Body of pancreas (tissue), 4 donors: ENCODE measurements at regions not wholly inside any gene's neighbourhood (a gene's known extent, or its start where the extent isn't known, plus 50 kb on each side); places are given as distances from the start of the nearest gene placed in this dataset.

Experiments used
- ATAC-seq: fragments of 150-250 bp; one replicate; pipeline ENCODE4 v1.9.1; 2016
- DNase-seq, 4 donors: peaks; one replicate each; pipeline ENCODE4 v3.0.0-alpha.2; 2019
- H3K27ac ChIP-seq, 4 donors: fragments of 200-600 bp; sonication (generic); 1 replicate in 3 of 4; 2 replicates in 1 of 4; pipeline versions ENCODE4 v1.5.1 to v1.6.1; 2016 to 2019; ENCODE audit warnings: mild to moderate bottlenecking in 1 of 4, mixed read lengths in 1 of 4, moderate library complexity in 1 of 4
- H3K27me3 ChIP-seq, 2 donors: fragments of 200-600 bp; sonication (generic); one replicate each; pipeline ENCODE4 v1.6.0; 2016; ENCODE audit warnings: mild to moderate bottlenecking in 1 of 2
- H3K36me3 ChIP-seq, 2 donors: fragments of 200-600 bp; sonication (generic); replicated peaks in 1 of 2; 2 replicates each; pipeline ENCODE4 v1.5.1; 2016; ENCODE audit warnings: low read depth in 2 of 2; ENCODE audit not compliant: insufficient read depth in 1 of 2
- H3K4me1 ChIP-seq: fragments of 200-600 bp; sonication (generic); one replicate; pipeline ENCODE4 v1.6.0; 2016
- H3K4me3 ChIP-seq, 2 donors: fragments of 200-600 bp; sonication (generic); 1 replicate in 1 of 2; 2 replicates in 1 of 2; pipeline ENCODE4 v1.5.1; 2016 to 2019
- H3K9me3 ChIP-seq, 3 donors: fragments of 200-600 bp; sonication (generic); 1 replicate in 2 of 3; 2 replicates in 1 of 3; pipeline ENCODE4 v1.5.1; 2016
- POLR2A ChIP-seq, 3 donors: fragments of 450-650 bp; IDR thresholded peaks; one replicate each; pipeline ENCODE4 v1.6.1; 2016; ENCODE audit warnings: antibody characterized with exemption in 3 of 3, mild to moderate bottlenecking in 2 of 3
- WGBS, 2 donors: methylation state at CpG; one replicate each; pipeline ENCODE4 v1.1.5; 2017; 5-methylcytosine and 5-hydroxymethylcytosine counted together
- intact Hi-C: fragments of 100-400 bp; cut with DNase I; formaldehyde crosslinking; loops from one replicate; pipeline ENCODE4 v1.15.1; 2023
- TF ChIP-seq, protein P1 (sequence below), 7 experiments: fragments of 450-650 bp in 4 of 7; fragments of 200-600 bp in 3 of 7; sonication (generic) in 3 of 7; IDR thresholded peaks; one replicate each; pipeline ENCODE4 v1.5.1; 2016 to 2019; ENCODE audit warnings: antibody characterized with exemption in 7 of 7

GRCh38 chr4:123853651-123854050 lies 457.1 kb downstream of the SPRY1 start:
- intact Hi-C loops, result no loop called here
- Histone ChIP-seq H3K9me3 (no peaks in the 10 kb centered on the region), H3K4me3 (no peak overlapping the region), H3K27ac (no peak overlapping the region), H3K4me1 (no peaks in the 10 kb centered on the region), H3K27me3 (no peaks in the 10 kb centered on the region), H3K36me3 (no peaks in the 10 kb centered on the region)
- TF ChIP-seq, protein P1, sequence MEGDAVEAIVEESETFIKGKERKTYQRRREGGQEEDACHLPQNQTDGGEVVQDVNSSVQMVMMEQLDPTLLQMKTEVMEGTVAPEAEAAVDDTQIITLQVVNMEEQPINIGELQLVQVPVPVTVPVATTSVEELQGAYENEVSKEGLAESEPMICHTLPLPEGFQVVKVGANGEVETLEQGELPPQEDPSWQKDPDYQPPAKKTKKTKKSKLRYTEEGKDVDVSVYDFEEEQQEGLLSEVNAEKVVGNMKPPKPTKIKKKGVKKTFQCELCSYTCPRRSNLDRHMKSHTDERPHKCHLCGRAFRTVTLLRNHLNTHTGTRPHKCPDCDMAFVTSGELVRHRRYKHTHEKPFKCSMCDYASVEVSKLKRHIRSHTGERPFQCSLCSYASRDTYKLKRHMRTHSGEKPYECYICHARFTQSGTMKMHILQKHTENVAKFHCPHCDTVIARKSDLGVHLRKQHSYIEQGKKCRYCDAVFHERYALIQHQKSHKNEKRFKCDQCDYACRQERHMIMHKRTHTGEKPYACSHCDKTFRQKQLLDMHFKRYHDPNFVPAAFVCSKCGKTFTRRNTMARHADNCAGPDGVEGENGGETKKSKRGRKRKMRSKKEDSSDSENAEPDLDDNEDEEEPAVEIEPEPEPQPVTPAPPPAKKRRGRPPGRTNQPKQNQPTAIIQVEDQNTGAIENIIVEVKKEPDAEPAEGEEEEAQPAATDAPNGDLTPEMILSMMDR (IDR thresholded peaks at IDR 0.05), result no peak
- TF ChIP-seq POLR2A (IDR thresholded peaks at IDR 0.05), result no peak
- ATAC-seq (no peak), DNase-seq (no peak)
- WGBS, 2 donors, result 91 to 95% methylated on average over 3 of the region's 3 CpGs

DNA sequence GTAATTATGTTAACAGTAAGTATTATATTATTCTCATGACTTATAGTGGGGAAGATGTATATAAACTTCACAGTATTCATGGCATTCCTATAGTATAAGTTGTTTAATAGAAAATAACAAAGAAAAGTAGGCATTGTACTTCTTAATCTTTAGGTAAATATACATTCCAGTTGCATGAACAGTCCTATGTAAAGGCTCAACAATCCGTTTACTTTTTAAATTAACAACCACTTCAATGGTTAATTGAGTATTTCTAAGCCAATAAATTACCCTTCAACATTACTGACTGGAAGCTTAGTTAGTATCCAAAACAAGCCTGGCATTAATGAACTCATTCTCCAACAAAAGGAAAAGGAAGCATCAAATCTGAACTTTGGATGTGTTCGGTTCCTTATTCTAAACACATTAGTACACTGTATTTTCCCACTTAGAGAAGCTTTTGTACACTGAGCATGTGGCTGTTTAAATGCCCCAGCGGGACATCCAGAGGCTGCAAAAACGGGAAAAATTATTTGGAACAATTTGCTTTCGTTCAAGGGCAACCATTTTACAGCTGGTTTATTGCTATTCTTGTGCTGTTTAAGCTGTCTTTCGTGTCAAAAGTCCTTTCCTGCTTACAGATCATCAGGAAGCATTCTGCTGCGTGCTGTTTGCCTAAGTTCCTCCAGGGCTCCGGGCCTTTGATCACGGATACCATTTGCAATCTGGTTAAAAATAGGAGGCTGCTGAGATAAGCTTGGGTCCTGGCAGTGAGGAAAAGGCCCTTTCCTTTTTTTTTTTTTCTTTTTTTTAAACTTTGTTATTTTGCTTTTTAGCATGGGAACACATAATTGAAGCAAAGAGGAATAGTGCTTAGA lies 460.3 kb downstream of the SPRY1 start:
- Histone ChIP-seq H3K4me3 (no peak overlapping the region), H3K4me1 (no peaks in the 10 kb centered on the region), H3K9me3 (no peaks in the 10 kb centered on the region), H3K27me3 (no peaks in the 10 kb centered on the region), H3K36me3 (no peaks in the 10 kb centered on the region), H3K27ac (no peak overlapping the region)
- intact Hi-C loops, result no loop called here
- WGBS, 2 donors, result 22 to 35% methylated on average over 9 of the region's 9 CpGs
- ATAC-seq (peak; percentile 40), DNase-seq (peak in 3 of 4 donors; percentile 14 to 32 (median 26))
- TF ChIP-seq, protein P1 (IDR thresholded peaks at IDR 0.05), result peak in 1 of 7 experiments; percentile 20
- no peak for TF ChIP-seq POLR2A (IDR thresholded peaks at IDR 0.05)

DNA sequence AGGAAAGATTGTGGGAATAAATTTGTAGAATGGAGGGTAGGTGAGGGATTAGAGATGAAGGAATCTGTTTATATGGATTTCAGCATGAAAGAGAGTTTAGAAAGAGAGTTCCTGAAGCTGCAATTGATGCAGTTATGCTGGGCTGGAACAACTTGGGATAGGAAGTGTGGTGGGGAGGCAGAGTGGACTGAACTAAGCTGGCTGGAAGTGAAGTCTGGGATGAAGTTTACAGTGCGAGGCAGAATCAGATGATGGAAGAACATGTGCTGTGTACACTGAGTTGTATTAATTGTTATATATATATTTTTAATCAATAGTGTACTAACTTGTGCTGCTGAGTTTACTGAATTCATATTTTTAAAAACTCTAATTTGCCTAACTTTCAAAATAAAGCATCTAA lies 461.9 kb downstream of the SPRY1 start:
- Histone ChIP-seq H3K9me3 (no peaks in the 10 kb centered on the region), H3K4me1 (no peaks in the 10 kb centered on the region), H3K27me3 (no peaks in the 10 kb centered on the region), H3K4me3 (no peak overlapping the region), H3K36me3 (no peaks in the 10 kb centered on the region), H3K27ac (no peak overlapping the region)
- intact Hi-C loops, result no loop called here
- WGBS, 2 donors, result 82 to 88% methylated on average over 1 of the region's 1 CpG
- no peak for TF ChIP-seq POLR2A (IDR thresholded peaks at IDR 0.05)
- TF ChIP-seq, protein P1 (IDR thresholded peaks at IDR 0.05), result no peak
- DNase-seq (no peak), ATAC-seq (no peak)

DNA sequence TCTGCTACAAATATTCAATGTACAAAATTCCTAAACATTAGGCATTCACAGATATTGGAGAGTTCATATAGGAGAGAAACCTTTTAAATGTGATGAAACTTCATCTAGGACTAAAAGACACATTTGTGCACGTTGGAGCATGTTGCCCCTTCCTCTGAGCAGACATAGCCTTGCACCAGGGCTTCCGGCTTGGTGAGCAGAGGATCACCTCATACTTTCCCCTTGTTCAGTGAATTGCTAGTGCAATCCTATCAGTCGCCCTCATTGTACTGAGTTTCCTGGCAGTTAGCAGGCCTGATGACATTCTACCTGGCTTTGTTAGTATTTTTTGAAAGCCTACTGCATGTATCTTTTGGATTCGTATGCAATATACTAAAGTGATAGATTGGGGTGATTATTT lies 466.2 kb downstream of the SPRY1 start:
- H3K36me3 ChIP-seq, result no peaks in the 10 kb centered on the region
- TF ChIP-seq, protein P1 (IDR thresholded peaks at IDR 0.05), result no peak
- no peak for TF ChIP-seq POLR2A (IDR thresholded peaks at IDR 0.05)
- no peaks in the 10 kb centered on the region for H3K4me1 ChIP-seq
- WGBS, 2 donors, result 75 to 79% methylated on average over 4 of the region's 4 CpGs
- no peak for ATAC-seq
- no peak overlapping the region for H3K27ac ChIP-seq
- intact Hi-C loops, result no loop called here
- no peak for DNase-seq
- no peaks in the 10 kb centered on the region for H3K27me3 ChIP-seq
- H3K9me3 ChIP-seq, result no peaks in the 10 kb centered on the region
- H3K4me3 ChIP-seq, result no peak overlapping the region

- Histone ChIP-seq H3K4me3 (no peak overlapping the region), H3K27ac (no peak overlapping the region), H3K27me3 (no peaks in the 10 kb centered on the region), H3K9me3 (no peaks in the 10 kb centered on the region), H3K36me3 (no peaks in the 10 kb centered on the region), H3K4me1 (no peaks in the 10 kb centered on the region)
- DNase-seq (no peak), ATAC-seq (no peak)
- intact Hi-C loops, result no loop called here
- TF ChIP-seq, protein P1 (IDR thresholded peaks at IDR 0.05), result no peak
- TF ChIP-seq POLR2A (IDR thresholded peaks at IDR 0.05), result no peak
- WGBS, 2 donors, result 81 to 90% methylated on average over 2 of the region's 2 CpGs
Measured at GRCh38 chr4:123866796-123867195, 470.2 kb downstream of the SPRY1 start.
